ENCODE measurements at regions not wholly inside any gene's neighbourhood (a gene's known extent, or its start where the extent isn't known, plus 50 kb on each side); places are given as distances from the start of the nearest gene placed in this dataset.

DNA sequence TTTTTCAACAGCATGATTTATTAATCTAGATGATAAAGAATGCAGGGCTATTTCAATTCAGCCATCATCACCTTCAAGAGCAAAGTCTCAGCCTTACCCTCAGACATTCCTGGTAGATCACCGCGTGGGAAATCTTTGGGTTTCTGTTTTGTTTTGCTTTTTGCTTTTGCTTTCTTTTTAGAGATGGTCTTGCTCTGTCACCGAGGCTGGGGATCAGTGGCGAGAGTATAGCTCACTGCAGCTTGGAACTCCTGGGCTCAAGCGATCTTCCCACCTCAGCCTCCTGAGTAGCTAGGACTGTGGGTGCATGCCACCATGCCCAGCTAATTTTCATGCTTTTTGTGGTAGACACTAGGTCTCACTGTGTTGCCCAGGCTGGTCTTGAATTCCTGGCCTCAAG, 289.7 kb downstream of the AJAP1 start:
- H3K4me3 ChIP-seq (replicated peaks in 1 of 3; ENCODE audit: low read depth in 2 of 3, low read length in 3 of 3): no peak overlapping the region
- no peaks in the 10 kb centered on the region for H4K20me1 ChIP-seq (ENCODE audit: insufficient read depth, low read length)
- Mint-ChIP-seq H3K27ac (no peak overlapping the region), H3K36me3 (no peaks in the 10 kb centered on the region), H3K4me3 (no peak overlapping the region), H3K4me1 (no peaks in the 10 kb centered on the region), H3K27me3 (ENCODE audit: low read depth in 3 of 3) (peaks cover 0 to 3% (median 3%) of the 10 kb centered on the region in 3 donors), H3K9me3 (peaks cover 16 to 36% (median 26%) of the 10 kb centered on the region in 7 donors)
- WGBS (ENCODE audit: insufficient coverage): 85% methylated on average over 5 of the region's 5 CpGs
- no peaks in the 10 kb centered on the region for H3K36me3 ChIP-seq (replicated peaks in 1 of 2; ENCODE audit: control insufficient read depth in 1 of 2, insufficient read depth in 2 of 2, low read length in 2 of 2)
- H3K27ac ChIP-seq (ENCODE audit: low read depth in 1 of 2, low read length in 2 of 2): no peak overlapping the region
- no peak overlapping the region for H3K4me2 ChIP-seq (replicated peaks; ENCODE audit: extremely low read depth, low read length, poor library complexity, severe bottlenecking)
- intact Hi-C loops (cut with micrococcal nuclease): no loop called here
- no peak overlapping the region for H3K9ac ChIP-seq (ENCODE audit: insufficient read depth, low read length, poor library complexity, severe bottlenecking)
- TF ChIP-seq, protein P1, sequence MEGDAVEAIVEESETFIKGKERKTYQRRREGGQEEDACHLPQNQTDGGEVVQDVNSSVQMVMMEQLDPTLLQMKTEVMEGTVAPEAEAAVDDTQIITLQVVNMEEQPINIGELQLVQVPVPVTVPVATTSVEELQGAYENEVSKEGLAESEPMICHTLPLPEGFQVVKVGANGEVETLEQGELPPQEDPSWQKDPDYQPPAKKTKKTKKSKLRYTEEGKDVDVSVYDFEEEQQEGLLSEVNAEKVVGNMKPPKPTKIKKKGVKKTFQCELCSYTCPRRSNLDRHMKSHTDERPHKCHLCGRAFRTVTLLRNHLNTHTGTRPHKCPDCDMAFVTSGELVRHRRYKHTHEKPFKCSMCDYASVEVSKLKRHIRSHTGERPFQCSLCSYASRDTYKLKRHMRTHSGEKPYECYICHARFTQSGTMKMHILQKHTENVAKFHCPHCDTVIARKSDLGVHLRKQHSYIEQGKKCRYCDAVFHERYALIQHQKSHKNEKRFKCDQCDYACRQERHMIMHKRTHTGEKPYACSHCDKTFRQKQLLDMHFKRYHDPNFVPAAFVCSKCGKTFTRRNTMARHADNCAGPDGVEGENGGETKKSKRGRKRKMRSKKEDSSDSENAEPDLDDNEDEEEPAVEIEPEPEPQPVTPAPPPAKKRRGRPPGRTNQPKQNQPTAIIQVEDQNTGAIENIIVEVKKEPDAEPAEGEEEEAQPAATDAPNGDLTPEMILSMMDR (IDR thresholded peaks at IDR 0.05): no peak
- no peak overlapping the region for H2AFZ ChIP-seq (ENCODE audit: insufficient read depth, low read depth, low read length, poor library complexity, severe bottlenecking)
- no peaks in the 10 kb centered on the region for H3K27me3 ChIP-seq (ENCODE audit: control insufficient read depth in 2 of 2, insufficient read depth in 2 of 2, low read length in 2 of 2)
- H3K79me2 ChIP-seq (ENCODE audit: insufficient read depth, low read length): no peaks in the 10 kb centered on the region
- DNase-seq: no peak
- H3K4me1 ChIP-seq (ENCODE audit: control insufficient read depth in 1 of 2, insufficient read depth in 2 of 2, low read length in 2 of 2): no peaks in the 10 kb centered on the region
- peaks cover 24 to 35% of the 10 kb centered on the region in 2 donors for H3K9me3 ChIP-seq (replicated peaks in 1 of 2; ENCODE audit: control insufficient read depth in 1 of 2, insufficient read depth in 1 of 2, low read length in 2 of 2)

DNA sequence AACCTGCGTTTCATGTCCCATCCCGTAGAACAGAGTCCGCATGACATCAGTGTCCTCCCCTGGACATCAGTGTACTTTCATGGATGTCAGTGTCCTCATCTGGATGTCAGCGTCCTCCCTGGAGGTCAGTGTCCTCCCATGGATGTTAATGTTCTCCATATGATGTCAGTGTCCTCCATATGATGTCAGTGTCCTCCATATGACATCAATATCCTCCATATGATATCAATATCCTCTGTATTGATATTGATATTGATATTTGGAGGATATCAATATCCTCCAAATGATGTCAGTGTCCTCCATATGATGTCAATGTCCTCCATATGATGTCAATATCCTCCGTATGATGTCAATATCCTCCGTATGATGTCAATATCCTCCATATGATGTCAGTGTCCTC, 284.9 kb downstream of the AJAP1 start:
- Mint-ChIP-seq H3K27ac (no peak overlapping the region), H3K36me3 (no peaks in the 10 kb centered on the region), H3K9me3 (peaks cover 14 to 32% (median 27%) of the 10 kb centered on the region in 7 donors), H3K27me3 (ENCODE audit: low read depth in 3 of 3) (peaks cover 0 to 5% (median 0%) of the 10 kb centered on the region in 3 donors), H3K4me1 (no peaks in the 10 kb centered on the region), H3K4me3 (no peak overlapping the region)
- H2AFZ ChIP-seq (ENCODE audit: insufficient read depth, low read depth, low read length, poor library complexity, severe bottlenecking): no peak overlapping the region
- H3K27ac ChIP-seq (ENCODE audit: low read depth in 1 of 2, low read length in 2 of 2): no peak overlapping the region
- H3K4me1 ChIP-seq (ENCODE audit: control insufficient read depth in 1 of 2, insufficient read depth in 2 of 2, low read length in 2 of 2): no peaks in the 10 kb centered on the region
- H4K20me1 ChIP-seq (ENCODE audit: insufficient read depth, low read length): no peaks in the 10 kb centered on the region
- DNase-seq: no peak
- H3K9me3 ChIP-seq (replicated peaks in 1 of 2; ENCODE audit: control insufficient read depth in 1 of 2, insufficient read depth in 1 of 2, low read length in 2 of 2): peaks cover 24 to 29% of the 10 kb centered on the region in 2 donors
- 71% methylated on average over 5 of the region's 6 CpGs for WGBS (ENCODE audit: insufficient coverage)
- no peaks in the 10 kb centered on the region for H3K79me2 ChIP-seq (ENCODE audit: insufficient read depth, low read length)
- no peaks in the 10 kb centered on the region for H3K36me3 ChIP-seq (replicated peaks in 1 of 2; ENCODE audit: control insufficient read depth in 1 of 2, insufficient read depth in 2 of 2, low read length in 2 of 2)
- intact Hi-C loops (cut with micrococcal nuclease): no loop called here
- no peak overlapping the region for H3K4me3 ChIP-seq (replicated peaks in 1 of 3; ENCODE audit: low read depth in 2 of 3, low read length in 3 of 3)
- H3K27me3 ChIP-seq (ENCODE audit: control insufficient read depth in 2 of 2, insufficient read depth in 2 of 2, low read length in 2 of 2): no peaks in the 10 kb centered on the region
- H3K9ac ChIP-seq (ENCODE audit: insufficient read depth, low read length, poor library complexity, severe bottlenecking): no peak overlapping the region
- TF ChIP-seq, protein P1 (IDR thresholded peaks at IDR 0.05): no peak
- no peak overlapping the region for H3K4me2 ChIP-seq (replicated peaks; ENCODE audit: extremely low read depth, low read length, poor library complexity, severe bottlenecking)
